WTC11 (cell line): ENCODE measurements at regions not wholly inside any gene's neighbourhood (a gene's known extent, or its start where the extent isn't known, plus 50 kb on each side); places are given as distances from the start of the nearest gene placed in this dataset.

Experiments used
- ATAC-seq: fragments of 200-7000 bp; cut with Tn5 transposase; 2 replicates; pipeline ENCODE4 v1.10.0; 2021; ENCODE audit warnings: mild to moderate bottlenecking, moderate library complexity
- CTCF ChIA-PET: fragments of 300-600 bp; sonication (Branson Sonifier 250); formaldehyde crosslinking; loops from one replicate; lab custom pipeline; 2021; ENCODE audit warnings: antibody characterized with exemption; lab: Charles Lee
- POLR2A ChIA-PET: fragments of 350-600 bp; sonication (Branson Sonifier 250); formaldehyde crosslinking; loops from one replicate; lab custom pipeline; 2021; ENCODE audit warnings: antibody characterized with exemption; lab: Charles Lee
- DNase-seq: peaks from one replicate; pipeline ENCODE4 v3.0.0; 2021; ENCODE audit warnings: low spot score
- H3K27ac Mint-ChIP-seq: 2 replicates; pipeline ENCODE4 v1.8.0; 2021; ENCODE audit warnings: mixed read lengths
- H3K27me3 Mint-ChIP-seq: 2 replicates; pipeline ENCODE4 v1.8.0; 2021; ENCODE audit warnings: low read depth, mild to moderate bottlenecking, moderate library complexity, mixed read lengths
- H3K36me3 Mint-ChIP-seq: 2 replicates; pipeline ENCODE4 v1.8.0; 2021; ENCODE audit warnings: mixed read lengths
- H3K4me1 Mint-ChIP-seq: 2 replicates; pipeline ENCODE4 v1.8.0; 2022; ENCODE audit warnings: mixed read lengths
- H3K4me3 Mint-ChIP-seq: 2 replicates; pipeline ENCODE4 v1.8.0; 2021; ENCODE audit warnings: mild to moderate bottlenecking, moderate library complexity, mixed read lengths
- H3K9me3 Mint-ChIP-seq: 2 replicates; pipeline ENCODE4 v1.8.0; 2021; ENCODE audit warnings: mixed read lengths
- AR ChIP-seq: fragments of 250-450 bp; sonication (Bioruptor Pico); IDR thresholded peaks from 2 replicates; pipeline ENCODE4 v1.9.0; 2021; ENCODE audit warnings: mild to moderate bottlenecking
- ATF1 ChIP-seq: sonication (generic); formaldehyde crosslinking; IDR thresholded peaks from 2 replicates; pipeline ENCODE4 v1.8.1; 2023; ENCODE audit warnings: mild to moderate bottlenecking, moderate library complexity, missing genetic modification reagents
- ATF6 ChIP-seq: sonication (generic); formaldehyde crosslinking; IDR thresholded peaks from 2 replicates; pipeline ENCODE4 v1.8.1; 2023; ENCODE audit warnings: mild to moderate bottlenecking, missing genetic modification reagents
- E2F5 ChIP-seq: sonication (generic); formaldehyde crosslinking; IDR thresholded peaks from 2 replicates; pipeline ENCODE4 v1.8.1; 2022; ENCODE audit warnings: mild to moderate bottlenecking, moderate library complexity, missing genetic modification reagents
- ESRRA ChIP-seq: sonication (generic); formaldehyde crosslinking; IDR thresholded peaks from 2 replicates; pipeline ENCODE4 v1.8.1; 2022; ENCODE audit warnings: mild to moderate bottlenecking, missing genetic modification reagents, borderline replicate concordance
- ETV6 ChIP-seq: sonication (generic); formaldehyde crosslinking; IDR thresholded peaks from 2 replicates; pipeline ENCODE4 v1.8.1; 2022; ENCODE audit warnings: mild to moderate bottlenecking, missing genetic modification reagents
- GTF2I ChIP-seq: fragments of 250-450 bp; sonication (Bioruptor Pico); conservative IDR thresholded peaks from 2 replicates; pipeline ENCODE4 v1.4.0; 2021; ENCODE audit warnings: mild to moderate bottlenecking
- HMGA2 ChIP-seq: fragments of 250-450 bp; sonication (Bioruptor Pico); IDR thresholded peaks from 2 replicates; pipeline ENCODE4 v1.4.0; 2021; ENCODE audit warnings: mild to moderate bottlenecking, moderate library complexity
- IRF2 ChIP-seq: sonication (generic); formaldehyde crosslinking; IDR thresholded peaks from 2 replicates; pipeline ENCODE4 v1.8.0; 2022; ENCODE audit warnings: low read depth, missing genetic modification reagents, borderline replicate concordance
- MXD4 ChIP-seq: fragments of 250-450 bp; sonication (Bioruptor Pico); IDR thresholded peaks from 2 replicates; pipeline ENCODE4 v1.8.0; 2021; ENCODE audit warnings: mild to moderate bottlenecking, moderate library complexity, borderline replicate concordance
- NFATC4 ChIP-seq: fragments of 250-450 bp; sonication (Bioruptor Pico); IDR thresholded peaks from 2 replicates; pipeline ENCODE4 v1.9.0; 2021; ENCODE audit warnings: mild to moderate bottlenecking
- NFE2L1 ChIP-seq: sonication (generic); formaldehyde crosslinking; IDR thresholded peaks from 2 replicates; pipeline ENCODE4 v1.8.1; 2023; ENCODE audit warnings: missing genetic modification reagents
- NR2C2 ChIP-seq: sonication (generic); formaldehyde crosslinking; IDR thresholded peaks from 2 replicates; pipeline ENCODE4 v1.8.0; 2022; ENCODE audit warnings: mild to moderate bottlenecking, missing genetic modification reagents
- NR3C1 ChIP-seq: sonication (generic); formaldehyde crosslinking; conservative IDR thresholded peaks from 2 replicates; pipeline ENCODE4 v1.8.1; 2023; ENCODE audit warnings: low read depth, mild to moderate bottlenecking, missing genetic modification reagents
- STAT6 ChIP-seq: sonication (generic); formaldehyde crosslinking; conservative IDR thresholded peaks from 2 replicates; pipeline ENCODE4 v1.8.1; 2023; ENCODE audit warnings: mild to moderate bottlenecking, low read depth, missing genetic modification reagents, moderate library complexity
- ZBTB43 ChIP-seq: sonication (generic); formaldehyde crosslinking; IDR thresholded peaks from 2 replicates; pipeline ENCODE4 v1.8.1; 2023; ENCODE audit warnings: mild to moderate bottlenecking, missing genetic modification reagents
- ZNF263 ChIP-seq: sonication (generic); formaldehyde crosslinking; IDR thresholded peaks from 2 replicates; pipeline ENCODE4 v1.8.1; 2022; ENCODE audit warnings: low read depth, mild to moderate bottlenecking, moderate library complexity, missing genetic modification reagents
- ZNF317 ChIP-seq: sonication (generic); formaldehyde crosslinking; IDR thresholded peaks from 2 replicates; pipeline ENCODE4 v1.8.1; 2023; ENCODE audit warnings: low read depth, mild to moderate bottlenecking, moderate library complexity, missing genetic modification reagents, borderline replicate concordance
- ZNF416 ChIP-seq: fragments of 250-450 bp; sonication (Bioruptor Pico); IDR thresholded peaks from 2 replicates; pipeline ENCODE4 v1.9.0; 2021; ENCODE audit warnings: mild to moderate bottlenecking, inconsistent platforms
- ZNF532 ChIP-seq: fragments of 250-450 bp; sonication (Bioruptor Pico); IDR thresholded peaks from 2 replicates; pipeline ENCODE4 v1.9.0; 2021; ENCODE audit warnings: mild to moderate bottlenecking, borderline replicate concordance

- no peak for TF ChIP-seq STAT6 (CRISPR knock-in tag)
Observed at GRCh38 chr2:226631671-226632070, 167.9 kb downstream of the IRS1 start (continued).

GRCh38 chr2:226631187-226631586, 168.4 kb downstream of the IRS1 start:
- H3K4me3 Mint-ChIP-seq, result no peak overlapping the region
- H3K36me3 Mint-ChIP-seq, result no peaks in the 10 kb centered on the region
- TF ChIP-seq HMGA2 (CRISPR knock-in tag) (no peak), ETV6 (CRISPR knock-in tag) (no peak), ZNF317 (CRISPR knock-in tag) (no peak), ZNF416 (CRISPR knock-in tag) (no peak), ESRRA (CRISPR knock-in tag) (no peak), NFE2L1 (CRISPR knock-in tag) (no peak)
- TF ChIP-seq, all 79 proteins: peak for 0
- DNase-seq, result no peak
- no peaks in the 10 kb centered on the region for H3K27me3 Mint-ChIP-seq
- H3K27ac Mint-ChIP-seq, result no peak overlapping the region
- ChIA-PET CTCF (no interaction called here), POLR2A (no interaction called here)
- H3K4me1 Mint-ChIP-seq, result no peaks in the 10 kb centered on the region
- H3K9me3 Mint-ChIP-seq, result peaks cover 11% of the 10 kb centered on the region; the same call in 1 of the 2 replicates
- ATAC-seq, result no peak

GRCh38 chr2:226625946-226626345, 173.7 kb downstream of the IRS1 start:
- Mint-ChIP-seq H3K27ac (no peak overlapping the region), H3K36me3 (no peaks in the 10 kb centered on the region), H3K9me3 (peaks cover 15% of the 10 kb centered on the region; the same call in 1 of the 2 replicates), H3K4me3 (no peak overlapping the region), H3K4me1 (no peaks in the 10 kb centered on the region), H3K27me3 (no peaks in the 10 kb centered on the region)
- no peak for ATAC-seq
- CTCF ChIA-PET, result interaction anchor here (0.6 kb wide), 1 partner anchor 984 kb away, joined by 4 read pairs; no protein-coding TSS in a partner anchor
- POLR2A ChIA-PET, result no interaction called here
- DNase-seq, result no peak
- TF ChIP-seq GTF2I (CRISPR knock-in tag) (no peak), E2F5 (no peak), NR3C1 (CRISPR knock-in tag) (no peak), ATF6 (CRISPR knock-in tag) (no peak), NFATC4 (CRISPR knock-in tag) (no peak), ESRRA (CRISPR knock-in tag) (no peak), MXD4 (CRISPR knock-in tag) (no peak), ZNF532 (CRISPR knock-in tag) (no peak), ZBTB43 (no peak), ATF1 (CRISPR knock-in tag) (no peak), IRF2 (CRISPR knock-in tag) (no peak), ZNF416 (CRISPR knock-in tag) (no peak), AR (CRISPR knock-in tag) (no peak), ZNF263 (CRISPR knock-in tag) (no peak), NR2C2 (CRISPR knock-in tag) (no peak)
